ENCODE measurements at regions not wholly inside any gene's neighbourhood (a gene's known extent, or its start where the extent isn't known, plus 50 kb on each side); places are given as distances from the start of the nearest gene placed in this dataset.

GRCh38 chr5:29157975-29158374 lies 2035.5 kb upstream of the CDH6 start:
- TF ChIP-seq RAD21 (IDR thresholded peaks at IDR 0.05 in 1 of 2, conservative IDR thresholded peaks at IDR 0.05 in 1 of 2; ENCODE audit: low read depth in 2 of 2, low read length in 2 of 2) (no peak), RFX5 (IDR thresholded peaks at IDR 0.05; ENCODE audit: borderline replicate concordance, low read depth, low read length) (no peak), USF2 (IDR thresholded peaks at IDR 0.05; ENCODE audit: low read length) (no peak), TCF12 (IDR thresholded peaks at IDR 0.05; ENCODE audit: low read depth, low read length) (no peak)
- TF ChIP-seq, protein P1, sequence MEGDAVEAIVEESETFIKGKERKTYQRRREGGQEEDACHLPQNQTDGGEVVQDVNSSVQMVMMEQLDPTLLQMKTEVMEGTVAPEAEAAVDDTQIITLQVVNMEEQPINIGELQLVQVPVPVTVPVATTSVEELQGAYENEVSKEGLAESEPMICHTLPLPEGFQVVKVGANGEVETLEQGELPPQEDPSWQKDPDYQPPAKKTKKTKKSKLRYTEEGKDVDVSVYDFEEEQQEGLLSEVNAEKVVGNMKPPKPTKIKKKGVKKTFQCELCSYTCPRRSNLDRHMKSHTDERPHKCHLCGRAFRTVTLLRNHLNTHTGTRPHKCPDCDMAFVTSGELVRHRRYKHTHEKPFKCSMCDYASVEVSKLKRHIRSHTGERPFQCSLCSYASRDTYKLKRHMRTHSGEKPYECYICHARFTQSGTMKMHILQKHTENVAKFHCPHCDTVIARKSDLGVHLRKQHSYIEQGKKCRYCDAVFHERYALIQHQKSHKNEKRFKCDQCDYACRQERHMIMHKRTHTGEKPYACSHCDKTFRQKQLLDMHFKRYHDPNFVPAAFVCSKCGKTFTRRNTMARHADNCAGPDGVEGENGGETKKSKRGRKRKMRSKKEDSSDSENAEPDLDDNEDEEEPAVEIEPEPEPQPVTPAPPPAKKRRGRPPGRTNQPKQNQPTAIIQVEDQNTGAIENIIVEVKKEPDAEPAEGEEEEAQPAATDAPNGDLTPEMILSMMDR (IDR thresholded peaks at IDR 0.05; ENCODE audit: control extremely low read depth in 1 of 3, insufficient read depth in 1 of 3, low read depth in 1 of 3, low read length in 3 of 3), result no peak

Data from H1 (cell line).